Inferior parietal cortex (tissue), 1 donor: ENCODE measurements at regions not wholly inside any gene's neighbourhood (a gene's known extent, or its start where the extent isn't known, plus 50 kb on each side); places are given as distances from the start of the nearest gene placed in this dataset.
"Not testable (repeated sequence)": the region's sequence is repeated elsewhere in the genome, so short reads cannot be mapped to it uniquely, and the experiment has no call there.

Experiments used
- DNase-seq: peaks from one replicate; pipeline ENCODE4 v3.0.0-alpha.2; 2016; ENCODE audit errors: extremely low spot score

DNA sequence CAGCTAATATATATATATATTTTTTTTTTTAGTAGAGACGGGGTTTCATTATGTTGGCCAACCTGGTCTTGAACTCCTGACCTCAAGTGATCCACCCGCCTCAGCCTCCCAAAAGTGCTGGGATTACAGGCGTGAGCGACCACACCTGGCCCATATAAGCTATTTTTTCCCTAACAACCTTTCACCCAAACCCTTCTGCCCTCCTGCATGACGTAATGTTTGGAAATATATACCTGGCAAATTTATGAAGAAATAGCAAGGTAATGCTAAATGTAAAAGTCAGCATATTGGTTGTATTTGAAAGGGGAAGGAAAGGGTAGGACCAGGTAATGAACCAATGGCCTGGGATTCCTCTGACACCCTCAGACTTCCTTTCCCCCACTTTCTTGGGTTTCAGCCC is 325.5 kb upstream of the ARID1B start:
- no peak for DNase-seq

DNA sequence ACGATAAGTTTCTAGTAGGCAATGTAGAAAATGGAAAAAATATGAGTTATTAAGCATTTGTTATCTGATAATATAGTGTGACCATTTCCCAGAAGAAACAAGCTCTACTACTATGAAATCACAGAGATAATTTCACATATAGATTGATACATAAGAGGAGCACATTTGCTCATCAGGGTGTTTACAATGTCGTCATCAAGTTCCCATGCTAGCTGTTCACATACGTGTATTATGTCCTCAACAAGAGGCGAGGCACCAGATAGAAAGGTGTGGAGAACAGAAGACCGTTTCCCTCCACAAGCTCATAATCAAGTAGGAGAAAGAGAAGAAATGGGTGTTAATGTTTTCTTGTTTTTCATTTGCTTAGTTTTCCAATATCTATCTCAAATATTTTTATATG is 326.1 kb upstream of the ARID1B start:
- no peak for DNase-seq

DNA sequence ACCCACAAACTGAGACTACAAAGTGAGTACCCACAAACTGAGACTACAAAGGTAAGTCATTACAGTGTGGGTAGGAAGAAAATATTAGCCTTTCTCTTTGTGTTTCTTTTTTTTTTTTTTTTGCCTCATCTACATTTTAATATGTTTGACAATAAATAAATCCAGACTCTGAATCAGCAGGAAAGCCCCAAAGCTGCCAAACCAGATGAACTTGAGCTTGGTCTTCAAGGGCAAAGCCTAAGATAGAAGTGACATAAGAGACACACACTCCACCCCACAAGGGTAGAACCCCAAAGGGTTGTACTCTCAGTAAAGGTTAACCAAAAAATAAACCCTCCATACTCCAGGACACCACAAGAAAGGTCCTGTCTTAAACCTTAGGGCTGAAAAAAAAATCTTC is 326.8 kb upstream of the ARID1B start:
- no peak for DNase-seq

- no peak for DNase-seq
These were observed 327.6 kb upstream of the ARID1B start for GRCh38 chr6:156449569-156449968.

DNA sequence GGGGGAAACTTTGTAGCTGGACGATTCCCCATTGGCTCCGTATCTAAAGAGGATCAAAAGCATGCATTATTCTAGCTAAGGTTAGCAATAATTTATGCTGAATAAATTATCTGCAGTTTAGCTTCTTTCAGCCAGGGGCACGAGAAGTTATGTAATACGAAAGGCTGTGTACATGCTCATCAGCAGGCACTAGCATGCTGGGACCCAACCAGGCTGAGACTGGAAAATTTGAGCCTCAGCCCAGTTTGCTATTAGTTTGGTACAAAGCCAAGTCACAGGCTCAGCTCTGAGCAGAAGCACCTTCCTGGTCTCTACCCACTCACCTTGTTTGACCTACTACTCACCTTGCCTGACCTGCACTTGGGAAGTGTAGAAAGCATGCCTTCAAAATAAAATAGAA is 328.1 kb upstream of the ARID1B start:
- no peak for DNase-seq

GRCh38 chr6:156448579-156448978 is 328.6 kb upstream of the ARID1B start:
- no peak for DNase-seq

GRCh38 chr6:156440688-156441087 is 336.5 kb upstream of the ARID1B start:
- DNase-seq, result no peak

- DNase-seq, result no peak
These were observed 338.7 kb upstream of the ARID1B start for GRCh38 chr6:156438350-156438923.

GRCh38 chr6:156437121-156437879 is 339.9 kb upstream of the ARID1B start:
- DNase-seq, result no peak

GRCh38 chr6:156434795-156435190 is 342.4 kb upstream of the ARID1B start:
- no peak for DNase-seq

- DNase-seq, result no peak
These were observed 343.0 kb upstream of the ARID1B start for GRCh38 chr6:156434049-156434794.

GRCh38 chr6:156432543-156432942 is 344.6 kb upstream of the ARID1B start:
- no peak for DNase-seq

DNA sequence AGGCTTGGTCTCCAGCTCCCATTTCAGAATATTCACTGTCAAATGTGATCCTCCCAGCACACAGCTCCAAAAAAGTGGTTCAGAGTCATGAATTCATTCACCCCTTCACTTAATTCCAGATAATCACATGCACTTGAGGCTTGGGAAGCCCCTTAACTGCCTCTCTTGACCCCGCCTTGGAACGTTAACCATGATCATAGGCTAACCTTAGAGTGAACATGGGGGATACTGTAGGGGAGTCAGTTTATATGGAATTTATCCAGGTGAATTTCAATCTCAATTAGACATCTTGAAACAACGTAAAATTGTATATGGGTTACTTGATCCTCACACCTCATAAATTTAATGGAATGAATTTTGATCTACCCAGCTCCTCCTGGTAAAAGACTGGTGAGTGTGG is 346.8 kb upstream of the ARID1B start:
- DNase-seq, result no peak

- DNase-seq, result peak; percentile 40
These were observed 349.8 kb upstream of the ARID1B start for GRCh38 chr6:156427345-156427744.

GRCh38 chr6:156425359-156426020 is 351.7 kb upstream of the ARID1B start:
- DNase-seq, result no peak

DNA sequence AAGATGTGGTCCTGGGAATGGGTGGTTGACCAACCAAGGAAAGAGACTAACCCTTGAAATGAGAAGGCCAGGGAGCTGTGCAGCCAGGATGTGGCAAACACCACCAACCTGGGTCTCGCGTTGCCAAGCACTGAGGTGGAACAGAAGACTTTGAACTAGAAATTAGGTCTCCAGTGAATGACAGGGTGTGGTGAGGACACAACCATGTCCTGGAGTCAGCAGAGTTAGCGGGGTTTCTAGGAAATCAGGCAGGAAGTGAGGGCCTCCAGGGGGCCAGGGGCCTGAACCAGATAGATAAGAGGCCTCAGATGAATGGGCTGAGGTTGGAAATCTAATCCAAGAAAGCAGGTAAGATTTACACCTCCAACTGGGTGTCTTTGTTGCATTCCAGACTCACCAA is 353.3 kb upstream of the ARID1B start:
- no peak for DNase-seq

- DNase-seq, result no peak
These were observed 354.1 kb upstream of the ARID1B start for GRCh38 chr6:156423075-156423474.

DNA sequence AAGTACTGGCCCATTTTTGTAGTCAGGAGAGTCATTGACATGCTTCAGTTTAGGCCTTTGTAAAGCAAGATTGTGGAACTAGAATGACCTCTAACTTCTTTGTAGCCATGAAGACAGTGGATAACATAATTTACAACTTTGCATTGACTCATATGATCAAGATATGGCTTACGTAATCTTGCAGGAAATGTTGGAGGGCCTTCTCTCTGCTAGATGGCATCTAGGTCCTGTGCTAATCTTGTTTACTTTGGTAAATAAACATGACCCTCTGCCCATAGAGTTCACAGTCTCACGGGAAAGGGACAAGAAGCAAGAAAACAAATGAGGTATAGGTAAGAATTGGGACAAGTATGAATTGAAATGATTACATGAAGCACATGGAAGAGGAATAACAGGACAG is 355.2 kb upstream of the ARID1B start:
- DNase-seq, result no peak

DNA sequence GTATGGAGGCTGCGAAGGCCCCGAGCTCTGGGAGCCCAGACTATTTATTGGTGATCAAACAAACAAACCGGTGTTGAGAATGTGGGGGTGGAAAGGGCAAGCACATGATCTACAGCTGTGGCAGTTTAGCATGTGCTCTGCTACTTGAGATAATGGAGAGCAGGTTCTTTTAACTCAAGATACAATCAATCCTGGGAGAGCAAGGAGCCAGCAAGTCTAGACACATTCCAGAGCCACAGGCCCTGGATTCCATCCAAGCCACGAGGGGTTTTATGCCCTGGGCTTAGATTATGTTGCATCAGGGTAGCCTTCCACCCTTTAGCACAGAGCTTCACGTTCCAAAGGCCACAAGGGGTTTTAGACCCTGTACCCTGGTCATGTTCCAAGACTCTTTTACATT is 355.9 kb upstream of the ARID1B start:
- not testable (repeated sequence) for DNase-seq

- no peak for DNase-seq
These were observed 356.8 kb upstream of the ARID1B start for GRCh38 chr6:156420172-156420993.

DNA sequence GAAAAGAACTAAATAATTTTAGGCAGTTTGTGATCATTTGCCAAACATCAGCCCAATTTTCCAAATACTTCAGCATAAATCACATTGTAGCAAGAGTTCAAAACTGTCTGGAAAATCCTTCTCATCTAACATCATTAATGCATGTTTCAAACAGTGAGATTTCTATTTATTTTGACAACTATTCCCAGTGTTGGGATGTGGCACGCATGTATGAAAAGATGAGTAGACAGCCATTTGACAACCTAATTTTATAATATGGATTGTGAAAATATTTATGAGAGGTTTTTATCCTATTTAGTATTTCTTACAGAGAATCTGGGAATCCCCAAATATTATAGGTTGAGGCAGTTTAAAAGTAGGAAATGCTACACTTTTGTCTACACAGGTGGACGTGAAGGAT is 357.6 kb upstream of the ARID1B start:
- no peak for DNase-seq

DNA sequence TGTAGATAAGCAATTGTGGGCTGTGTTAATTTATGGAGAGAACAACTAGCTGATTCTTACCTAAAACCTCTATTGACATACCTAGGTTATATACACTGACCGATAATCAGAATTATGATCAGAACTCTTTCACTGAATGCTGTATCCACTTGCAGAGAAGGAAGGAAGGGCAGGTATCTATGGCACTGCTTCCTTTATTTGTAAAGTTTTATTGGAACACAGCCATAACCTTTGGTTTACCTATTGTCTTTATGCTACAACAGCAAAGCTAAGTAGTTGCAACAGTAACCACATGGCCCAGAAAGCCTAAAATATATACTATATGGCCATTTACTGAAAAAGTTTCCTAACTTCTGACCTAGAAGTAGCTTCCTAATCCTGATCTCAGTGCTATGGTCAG is 358.9 kb upstream of the ARID1B start:
- no peak for DNase-seq
